Natural killer cell treated with Interleukin-12 subunit alpha and Interleukin-12 subunit beta and Interleukin-15 and Interleukin-18, amount 100 ng/mL, for 72 hours (primary cell): ENCODE measurements at regions not wholly inside any gene's neighbourhood (a gene's known extent, or its start where the extent isn't known, plus 50 kb on each side); places are given as distances from the start of the nearest gene placed in this dataset.
A peak's percentile ranks its signal among the peaks of the same experiment; 100 is the strongest.

Experiments
- ATAC-seq, 2 donors: fragments of 150-1000 bp; cut with Tn5 transposase in 1 of 2; sonication (Bioruptor Pico), chemical (Tn5 transposase) in 1 of 2; 2 replicates each; pipeline ENCODE4 v1.10.0; 2021
- DNase-seq: peaks from one replicate; pipeline ENCODE4 v3.0.0; 2022; ENCODE audit warnings: low spot score
- H3K27ac Mint-ChIP-seq, 2 donors: 1 replicate in 1 of 2; 2 replicates in 1 of 2; pipeline ENCODE4 v1.8.0; 2022; ENCODE audit warnings: mixed read lengths in 2 of 2, mild to moderate bottlenecking in 1 of 2, moderate library complexity in 1 of 2
- H3K27me3 Mint-ChIP-seq, 2 donors: 1 replicate in 1 of 2; 2 replicates in 1 of 2; pipeline ENCODE4 v1.8.0; 2022; ENCODE audit warnings: mixed read lengths in 2 of 2
- H3K36me3 Mint-ChIP-seq: one replicate; pipeline ENCODE4 v1.8.0; 2022; ENCODE audit warnings: mixed read lengths
- H3K4me1 Mint-ChIP-seq, 2 donors: 1 replicate in 1 of 2; 2 replicates in 1 of 2; pipeline ENCODE4 v1.8.0; 2022; ENCODE audit warnings: low read depth in 2 of 2, mixed read lengths in 2 of 2, mild to moderate bottlenecking in 1 of 2
- H3K4me3 Mint-ChIP-seq: one replicate; pipeline ENCODE4 v1.8.0; 2022; ENCODE audit warnings: mixed read lengths
- H3K9me3 Mint-ChIP-seq: 2 replicates; pipeline ENCODE4 v1.8.0; 2022; ENCODE audit warnings: mixed read lengths

- DNase-seq, result no peak
- peak overlapping the region; percentile 78 for H3K4me3 Mint-ChIP-seq
- peaks cover 7 to 8% of the 10 kb centered on the region in 2 donors for H3K27me3 Mint-ChIP-seq
- ATAC-seq, result peak; percentile 75 to 80
- no peaks in the 10 kb centered on the region for H3K9me3 Mint-ChIP-seq
- H3K27ac Mint-ChIP-seq, result peak overlapping the region; percentile 70 to 75
- H3K36me3 Mint-ChIP-seq, result no peaks in the 10 kb centered on the region
- H3K4me1 Mint-ChIP-seq, result peaks cover 34 to 54% of the 10 kb centered on the region in 2 donors
Observed at GRCh38 chr6:16836144-16836981, 75.1 kb upstream of the ATXN1 start.

- Mint-ChIP-seq H3K9me3 (no peaks in the 10 kb centered on the region), H3K27me3 (peaks cover 7% of the 10 kb centered on the region in 2 donors), H3K27ac (no peak overlapping the region), H3K36me3 (no peaks in the 10 kb centered on the region), H3K4me1 (peaks cover 23 to 38% of the 10 kb centered on the region in 2 donors), H3K4me3 (no peak overlapping the region)
- no peak for DNase-seq
- ATAC-seq, result no peak
Observed at GRCh38 chr6:16834242-16834641, 73.0 kb upstream of the ATXN1 start.

GRCh38 chr6:16832721-16833120 is 71.5 kb upstream of the ATXN1 start:
- H3K4me3 Mint-ChIP-seq, result no peak overlapping the region
- DNase-seq, result no peak
- peaks cover 7 to 9% of the 10 kb centered on the region in 2 donors for H3K27me3 Mint-ChIP-seq
- H3K27ac Mint-ChIP-seq, result no peak overlapping the region
- ATAC-seq, result no peak
- peaks cover 23 to 30% of the 10 kb centered on the region in 2 donors for H3K4me1 Mint-ChIP-seq
- H3K9me3 Mint-ChIP-seq, result no peaks in the 10 kb centered on the region
- H3K36me3 Mint-ChIP-seq, result no peaks in the 10 kb centered on the region

- H3K27me3 Mint-ChIP-seq, result peaks cover 7 to 11% of the 10 kb centered on the region in 2 donors
Observed at GRCh38 chr6:16832043-16832567, 70.8 kb upstream of the ATXN1 start.

GRCh38 chr6:16831136-16831535 is 69.9 kb upstream of the ATXN1 start:
- Mint-ChIP-seq H3K9me3 (no peaks in the 10 kb centered on the region), H3K27me3 (peaks cover 7 to 14% of the 10 kb centered on the region in 2 donors), H3K36me3 (no peaks in the 10 kb centered on the region), H3K4me1 (peaks cover 13 to 21% of the 10 kb centered on the region in 2 donors), H3K4me3 (no peak overlapping the region), H3K27ac (no peak overlapping the region)
- no peak for ATAC-seq
- DNase-seq, result no peak

More at GRCh38 chr6:16832043-16832567, 70.8 kb upstream of the ATXN1 start:
- H3K27ac Mint-ChIP-seq, result no peak overlapping the region
- H3K4me3 Mint-ChIP-seq, result no peak overlapping the region
- DNase-seq (no peak), ATAC-seq (no peak)
- H3K4me1 Mint-ChIP-seq, result peaks cover 21 to 30% of the 10 kb centered on the region in 2 donors
- H3K36me3 Mint-ChIP-seq, result no peaks in the 10 kb centered on the region
- H3K9me3 Mint-ChIP-seq, result no peaks in the 10 kb centered on the region

GRCh38 chr6:16828058-16828457 is 66.8 kb upstream of the ATXN1 start:
- ATAC-seq (no peak), DNase-seq (no peak)
- H3K4me1 Mint-ChIP-seq, result peaks cover 10 to 22% of the 10 kb centered on the region in 2 donors
- no peaks in the 10 kb centered on the region for H3K9me3 Mint-ChIP-seq
- no peaks in the 10 kb centered on the region for H3K36me3 Mint-ChIP-seq
- H3K4me3 Mint-ChIP-seq, result no peak overlapping the region
- H3K27ac Mint-ChIP-seq, result no peak overlapping the region
- peaks cover 7 to 14% of the 10 kb centered on the region in 2 donors for H3K27me3 Mint-ChIP-seq

- DNase-seq (no peak), ATAC-seq (no peak)
- Mint-ChIP-seq H3K9me3 (no peaks in the 10 kb centered on the region), H3K27me3 (peaks cover 7 to 14% of the 10 kb centered on the region in 2 donors), H3K27ac (no peak overlapping the region), H3K36me3 (no peaks in the 10 kb centered on the region), H3K4me1 (peaks cover 10 to 22% of the 10 kb centered on the region in 2 donors), H3K4me3 (no peak overlapping the region)
Observed at GRCh38 chr6:16827627-16828026, 66.4 kb upstream of the ATXN1 start.

GRCh38 chr6:16825784-16826183 is 64.5 kb upstream of the ATXN1 start:
- ATAC-seq, result no peak
- H3K27me3 Mint-ChIP-seq, result peaks cover 0 to 8% of the 10 kb centered on the region in 2 donors
- no peaks in the 10 kb centered on the region for H3K36me3 Mint-ChIP-seq
- no peak overlapping the region for H3K4me3 Mint-ChIP-seq
- no peak overlapping the region for H3K27ac Mint-ChIP-seq
- DNase-seq, result no peak
- H3K4me1 Mint-ChIP-seq, result peaks cover 7 to 17% of the 10 kb centered on the region in 2 donors
- H3K9me3 Mint-ChIP-seq, result no peaks in the 10 kb centered on the region

- Mint-ChIP-seq H3K9me3 (no peaks in the 10 kb centered on the region), H3K36me3 (no peaks in the 10 kb centered on the region), H3K27me3 (peaks cover 0 to 14% of the 10 kb centered on the region in 2 donors), H3K4me3 (no peak overlapping the region), H3K27ac (no peak overlapping the region), H3K4me1 (peaks cover 7 to 17% of the 10 kb centered on the region in 2 donors)
- no peak for DNase-seq
- ATAC-seq, result no peak
Observed at GRCh38 chr6:16824845-16825685, 63.8 kb upstream of the ATXN1 start.

GRCh38 chr6:16823718-16824352 is 62.6 kb upstream of the ATXN1 start:
- peaks cover 7 to 17% of the 10 kb centered on the region in 2 donors for H3K4me1 Mint-ChIP-seq
- no peaks in the 10 kb centered on the region for H3K36me3 Mint-ChIP-seq
- ATAC-seq (no peak), DNase-seq (no peak)
- H3K4me3 Mint-ChIP-seq, result no peak overlapping the region
- H3K27ac Mint-ChIP-seq, result no peak overlapping the region
- H3K27me3 Mint-ChIP-seq, result peaks cover 0 to 14% of the 10 kb centered on the region in 2 donors
- H3K9me3 Mint-ChIP-seq, result no peaks in the 10 kb centered on the region

GRCh38 chr6:16822975-16823717 is 61.9 kb upstream of the ATXN1 start:
- DNase-seq (no peak), ATAC-seq (no peak)
- no peak overlapping the region for H3K27ac Mint-ChIP-seq
- no peaks in the 10 kb centered on the region for H3K9me3 Mint-ChIP-seq
- H3K36me3 Mint-ChIP-seq, result no peaks in the 10 kb centered on the region
- H3K4me1 Mint-ChIP-seq, result peaks cover 4 to 12% of the 10 kb centered on the region in 2 donors
- H3K27me3 Mint-ChIP-seq, result peaks cover 0 to 12% of the 10 kb centered on the region in 2 donors
- H3K4me3 Mint-ChIP-seq, result no peak overlapping the region

GRCh38 chr6:16822529-16822928 is 61.3 kb upstream of the ATXN1 start:
- no peak overlapping the region for H3K27ac Mint-ChIP-seq
- no peak overlapping the region for H3K4me3 Mint-ChIP-seq
- ATAC-seq (no peak), DNase-seq (no peak)
- H3K9me3 Mint-ChIP-seq, result no peaks in the 10 kb centered on the region
- peaks cover 4 to 10% of the 10 kb centered on the region in 2 donors for H3K4me1 Mint-ChIP-seq
- H3K36me3 Mint-ChIP-seq, result no peaks in the 10 kb centered on the region
- peaks cover 0 to 15% of the 10 kb centered on the region in 2 donors for H3K27me3 Mint-ChIP-seq

GRCh38 chr6:16821834-16822264 is 60.6 kb upstream of the ATXN1 start:
- Mint-ChIP-seq H3K4me3 (no peak overlapping the region), H3K36me3 (no peaks in the 10 kb centered on the region), H3K27ac (no peak overlapping the region), H3K4me1 (peaks cover 0 to 5% of the 10 kb centered on the region in 2 donors), H3K9me3 (no peaks in the 10 kb centered on the region), H3K27me3 (peaks cover 0 to 12% of the 10 kb centered on the region in 2 donors)
- DNase-seq (no peak), ATAC-seq (no peak)
